GM12878 (cell line): ENCODE measurements at regions not wholly inside any gene's neighbourhood (a gene's known extent, or its start where the extent isn't known, plus 50 kb on each side); places are given as distances from the start of the nearest gene placed in this dataset.

Experiments used
- ATAC-seq: fragments of 200-7000 bp; cut with Tn5 transposase; 3 replicates; pipeline ENCODE4 v1.9.1; 2020; ENCODE audit warnings: mild to moderate bottlenecking, moderate library complexity
- BruUV-seq: library from RNA; stranded (reverse); fragments of 400-500 nt; replicated peaks from 2 replicates; lab custom pipeline; 2021; lab: Mats Ljungman, UMichigan
- CTCF ChIA-PET: fragments of 300-600 bp; sonication (Branson Sonifier 250); formaldehyde crosslinking; extraction: SDS; loops from one replicate; lab custom pipeline; 2021; ENCODE audit warnings: inconsistent platforms; lab: Yijun Ruan, JAX
- POLR2A ChIA-PET: fragments of 350-600 bp; formaldehyde crosslinking; extraction: SDS; loops from one replicate; lab custom pipeline; 2021; ENCODE audit warnings: inconsistent platforms; lab: Charles Lee
- RAD21 ChIA-PET: fragments of 300-600 bp; sonication (Branson Sonifier 250); formaldehyde crosslinking; loops from one replicate; lab custom pipeline; 2023; ENCODE audit warnings: antibody characterized with exemption; ENCODE audit not compliant: unreplicated experiment; lab: Charles Lee
- SMC1A ChIA-PET: fragments of 300-600 bp; sonication (Branson Sonifier 250); formaldehyde crosslinking; loops from one replicate; lab custom pipeline; 2023; ENCODE audit not compliant: unreplicated experiment, uncharacterized antibody; lab: Charles Lee
- DNase-seq: peaks from one replicate; pipeline ENCODE4 v3.0.0-alpha.2; 2011; ENCODE audit warnings: low read depth, low spot score
- FAIRE-seq: peaks from 3 replicates; lab custom pipeline; 2011; peaks lifted over from hg19 to GRCh38; lab: Jason Lieb, UNC
- H2AFZ ChIP-seq: 2 replicates; pipeline ENCODE4 v1.6.0; 2011; ENCODE audit warnings: low read depth, low read length, control low read depth; ENCODE audit not compliant: control insufficient read depth
- H3K27ac ChIP-seq: 2 replicates; pipeline ENCODE4 v1.5.1; 2011; ENCODE audit warnings: control low read depth; ENCODE audit not compliant: control insufficient read depth, insufficient read depth
- H3K27me3 ChIP-seq, 2 experiments: replicated peaks in 1 of 2; 2 replicates each; pipeline versions ENCODE4 v1.6.0 to v1.6.1; 2011; ENCODE audit warnings: low read length in 1 of 2; ENCODE audit not compliant: control insufficient read depth in 2 of 2, insufficient read depth in 2 of 2
- H3K36me3 ChIP-seq, 2 experiments: 2 replicates each; pipeline ENCODE4 v1.5.1; 2011; ENCODE audit warnings: low read length in 1 of 2; ENCODE audit not compliant: control insufficient read depth in 2 of 2, insufficient read depth in 2 of 2
- H3K4me1 ChIP-seq: 2 replicates; pipeline ENCODE4 v1.6.1; 2011; ENCODE audit warnings: mild to moderate bottlenecking, low read length, moderate library complexity, mixed read lengths; ENCODE audit not compliant: control insufficient read depth, insufficient read depth
- H3K4me2 ChIP-seq: 2 replicates; pipeline ENCODE4 v1.6.0; 2011; ENCODE audit warnings: control low read depth; ENCODE audit not compliant: control insufficient read depth, insufficient read depth
- H3K4me3 ChIP-seq: fragments of 200-600 bp; sonication (generic); 2 replicates; pipeline ENCODE4 v1.5.1; 2016
- H3K79me2 ChIP-seq: 2 replicates; pipeline ENCODE4 v1.6.0; 2011; ENCODE audit warnings: low read length; ENCODE audit not compliant: control insufficient read depth, insufficient read depth
- H3K9ac ChIP-seq: 2 replicates; pipeline ENCODE4 v1.8.0; 2011; ENCODE audit warnings: low read length, control low read depth, mixed read lengths; ENCODE audit not compliant: control insufficient read depth, insufficient read depth
- H3K9me3 ChIP-seq: replicated peaks from 3 replicates; pipeline ENCODE4 v1.5.1; 2011; ENCODE audit warnings: mild to moderate bottlenecking, low read length; ENCODE audit not compliant: control insufficient read depth, insufficient read depth
- H4K20me1 ChIP-seq: 2 replicates; pipeline ENCODE4 v1.6.0; 2011; ENCODE audit not compliant: control insufficient read depth, insufficient read depth
- BACH1 ChIP-seq: fragments of 450-650 bp; IDR thresholded peaks from 2 replicates; pipeline ENCODE4 v1.6.1; 2017; ENCODE audit warnings: mild to moderate bottlenecking, borderline replicate concordance
- CBX3 ChIP-seq: fragments of 200-600 bp; sonication (generic); IDR thresholded peaks from 2 replicates; pipeline ENCODE4 v1.6.1; 2016; ENCODE audit warnings: low read depth, borderline replicate concordance
- EGR1 ChIP-seq, 2 experiments: IDR thresholded peaks; 1 replicate in 1 of 2; 2 replicates in 1 of 2; pipeline ENCODE4 v1.6.1; 2011 to 2012; ENCODE audit warnings: low read depth in 2 of 2, low read length in 2 of 2, borderline replicate concordance in 1 of 2, mild to moderate bottlenecking in 1 of 2, moderate library complexity in 1 of 2
- HDGF ChIP-seq: fragments of 450-650 bp; IDR thresholded peaks from 2 replicates; pipeline ENCODE4 v1.6.1; 2016; ENCODE audit warnings: antibody characterized with exemption
- IRF3 ChIP-seq: fragments of 450-650 bp; IDR thresholded peaks from 2 replicates; pipeline ENCODE4 v1.6.1; 2014; ENCODE audit warnings: mild to moderate bottlenecking
- LARP7 ChIP-seq: fragments of 450-650 bp; IDR thresholded peaks from 2 replicates; pipeline ENCODE4 v1.6.1; 2017; ENCODE audit warnings: mild to moderate bottlenecking
- MAX ChIP-seq: IDR thresholded peaks from 2 replicates; pipeline ENCODE4 v1.6.1; 2012; ENCODE audit warnings: low read depth, low read length, improper control_type of control experiment
- RELB ChIP-seq: fragments of 450-650 bp; IDR thresholded peaks from 2 replicates; pipeline ENCODE4 v1.6.1; 2017; ENCODE audit warnings: low read depth, mild to moderate bottlenecking, moderate library complexity
- SREBF2 ChIP-seq: IDR thresholded peaks from 2 replicates; pipeline ENCODE4 v1.6.1; 2012; ENCODE audit warnings: mild to moderate bottlenecking, low read length
- TARDBP ChIP-seq: IDR thresholded peaks from 2 replicates; pipeline ENCODE4 v1.6.1; 2016; ENCODE audit warnings: borderline replicate concordance
- TCF12 ChIP-seq: IDR thresholded peaks from 2 replicates; pipeline ENCODE4 v1.6.1; 2011; ENCODE audit warnings: low read depth, mild to moderate bottlenecking, low read length
- YBX1 ChIP-seq: fragments of 450-650 bp; IDR thresholded peaks from 2 replicates; pipeline ENCODE4 v1.6.1; 2016; ENCODE audit warnings: antibody characterized with exemption
- ZBTB4 ChIP-seq: fragments of 450-650 bp; formaldehyde crosslinking; IDR thresholded peaks from 2 replicates; pipeline ENCODE4 v1.4.0; 2022; ENCODE audit warnings: mild to moderate bottlenecking, moderate library complexity
- WGBS: methylation state at CpG from one replicate; pipeline ENCODE4 v1.1.6; 2016; ENCODE audit warnings: low lambda C conversion rate; ENCODE audit not compliant: insufficient replicate concordance, insufficient coverage; ENCODE audit errors: missing lambda C conversion rate; 5-methylcytosine and 5-hydroxymethylcytosine counted together
- in situ Hi-C: fragments of 300-500 bp; cut with MboI; formaldehyde crosslinking; loops from 9 replicates; pipeline ENCODE4 v1.14.3; 2018; ENCODE audit warnings: mixed read lengths
- intact Hi-C: fragments of 100-400 bp; cut with micrococcal nuclease; formaldehyde crosslinking; loops from one replicate; pipeline ENCODE4 v1.14.2; 2022; ENCODE audit not compliant: unreplicated experiment

- TF ChIP-seq TCF12 (no peak), LARP7 (no peak), CBX3 (no peak), IRF3 (no peak), ZBTB4 (CRISPR knock-in tag) (no peak)
Observed at GRCh38 chr2:15757820-15758586, 166.3 kb downstream of the DDX1 start (continued).

GRCh38 chr2:15758848-15759247 lies 167.2 kb downstream of the DDX1 start:
- RAD21 ChIA-PET: no interaction called here
- 27% methylated on average over 7 of the region's 7 CpGs for WGBS

More at GRCh38 chr2:15758848-15759247, 167.2 kb downstream of the DDX1 start:
- BruUV-seq: no TSS peak
- SMC1A ChIA-PET: no interaction called here
- no peaks in the 10 kb centered on the region for H3K9me3 ChIP-seq
- in situ Hi-C loops: no loop called here
- DNase-seq: no peak
- no peak for ATAC-seq
- H3K27ac ChIP-seq: no peak overlapping the region
- intact Hi-C loops: no loop called here
- H3K36me3 ChIP-seq: no peaks in the 10 kb centered on the region
- H2AFZ ChIP-seq: no peak overlapping the region
- POLR2A ChIA-PET: no interaction called here
- no peak overlapping the region for H3K9ac ChIP-seq
- FAIRE-seq: no peak
- no peak overlapping the region for H3K4me3 ChIP-seq
- H4K20me1 ChIP-seq: no peaks in the 10 kb centered on the region
- H3K27me3 ChIP-seq: peaks cover 3 to 5% of the 10 kb centered on the region in 2 experiments; a peak in 3 of 4 replicates
- TF ChIP-seq EGR1 (IDR thresholded peaks at IDR 0.05; ENCODE audit: borderline replicate concordance in 1 of 2, low read depth in 2 of 2, low read length in 2 of 2) (no peak), HDGF (no peak), SREBF2 (no peak), YBX1 (no peak), RELB (no peak), BACH1 (no peak), TARDBP (no peak), MAX (no peak)
- no peaks in the 10 kb centered on the region for H3K4me1 ChIP-seq
- no peak overlapping the region for H3K4me2 ChIP-seq
- H3K79me2 ChIP-seq: no peaks in the 10 kb centered on the region
- CTCF ChIA-PET: no interaction called here
